SK-N-SH (cell line): ENCODE measurements at regions not wholly inside any gene's neighbourhood (a gene's known extent, or its start where the extent isn't known, plus 50 kb on each side); places are given as distances from the start of the nearest gene placed in this dataset.

Source experiments
- CTCF ChIA-PET: fragments of 300-600, 350-600 bp; formaldehyde crosslinking; extraction: SDS; loops from one replicate; lab custom pipeline; 2021; lab: Yijun Ruan, JAX
- POLR2A ChIA-PET: fragments of 350-600 bp; sonication (Branson Sonifier 250); formaldehyde crosslinking; extraction: SDS; loops from one replicate; lab custom pipeline; 2020; ENCODE audit warnings: antibody characterized with exemption, inconsistent platforms; lab: Yijun Ruan, JAX
- DNase-seq: peaks from one replicate; pipeline ENCODE4 v3.0.0; 2012
- H2AFZ ChIP-seq: fragments of 200-600 bp; sonication (generic); 2 replicates; pipeline ENCODE4 v1.8.1; 2016; ENCODE audit warnings: antibody characterized with exemption, mild to moderate bottlenecking, low read depth
- H3F3A ChIP-seq: fragments of 200-600 bp; sonication (generic); replicated peaks from 2 replicates; pipeline ENCODE3; 2016; ENCODE audit warnings: antibody characterized with exemption, mild to moderate bottlenecking; ENCODE audit not compliant: insufficient read depth
- H3K27ac ChIP-seq, 2 experiments: fragments of 200-500 bp in 1 of 2; fragments of 200-600 bp in 1 of 2; sonication (Bioruptor generic) in 1 of 2; sonication (generic), shearing (Covaris generic) in 1 of 2; 2 replicates each; pipeline versions ENCODE4 v1.5.1 to v1.6.1; 2014 to 2016; ENCODE audit warnings: low read depth in 2 of 2, inconsistent platforms in 1 of 2, low read length in 1 of 2, mild to moderate bottlenecking in 1 of 2, mixed read lengths in 1 of 2
- H3K27me3 ChIP-seq: fragments of 200-600 bp; sonication (generic), shearing (Covaris generic); 2 replicates; pipeline ENCODE4 v1.6.1; 2016; ENCODE audit warnings: mixed run types; ENCODE audit not compliant: insufficient read depth
- H3K36me3 ChIP-seq, 2 experiments: fragments of 200-500 bp in 1 of 2; fragments of 200-600 bp in 1 of 2; sonication (Bioruptor generic) in 1 of 2; sonication (generic) in 1 of 2; replicated peaks in 1 of 2; 2 replicates each; pipeline versions ENCODE3 to v1.5.1; 2014 to 2016; ENCODE audit warnings: low read length in 1 of 2, mild to moderate bottlenecking in 1 of 2; ENCODE audit not compliant: insufficient read depth in 2 of 2, control insufficient read depth in 1 of 2
- H3K4me1 ChIP-seq, 2 experiments: fragments of 200-500 bp in 1 of 2; fragments of 200-600 bp in 1 of 2; sonication (Bioruptor generic) in 1 of 2; sonication (generic), shearing (Covaris generic) in 1 of 2; 2 replicates each; pipeline versions ENCODE4 v1.5.1 to v1.6.1; 2014 to 2016; ENCODE audit warnings: low read depth in 1 of 2, low read length in 1 of 2, mixed run types in 1 of 2; ENCODE audit not compliant: insufficient read depth in 2 of 2, control insufficient read depth in 1 of 2
- H3K4me2 ChIP-seq: fragments of 200-600 bp; sonication (generic), shearing (Covaris generic); 2 replicates; pipeline ENCODE4 v1.6.1; 2017; ENCODE audit warnings: mixed run types
- H3K4me3 ChIP-seq, 2 experiments: fragments of 200-500 bp in 1 of 2; fragments of 200-600 bp in 1 of 2; sonication (Bioruptor generic) in 1 of 2; sonication (generic), shearing (Covaris generic) in 1 of 2; 2 replicates each; pipeline versions ENCODE4 v1.5.1 to v1.8.1; 2014 to 2016; ENCODE audit warnings: low read depth in 2 of 2, inconsistent platforms in 1 of 2, low read length in 1 of 2, mild to moderate bottlenecking in 1 of 2, mixed read lengths in 1 of 2, moderate library complexity in 1 of 2
- H3K79me2 ChIP-seq: fragments of 200-600 bp; sonication (generic); 2 replicates; pipeline ENCODE4 v1.8.1; 2017; ENCODE audit warnings: mild to moderate bottlenecking; ENCODE audit not compliant: insufficient read depth
- H3K9ac ChIP-seq: fragments of 200-600 bp; sonication (generic); 2 replicates; pipeline ENCODE4 v1.6.1; 2017; ENCODE audit warnings: mixed run types
- H3K9me2 ChIP-seq: fragments of 200-600 bp; sonication (generic); 2 replicates; pipeline ENCODE4 v1.6.1; 2017; ENCODE audit warnings: mixed run types
- H3K9me3 ChIP-seq: fragments of 200-600 bp; sonication (generic); 2 replicates; pipeline ENCODE4 v1.6.1; 2017; ENCODE audit warnings: mixed run types, mild to moderate bottlenecking, moderate library complexity
- H4K20me1 ChIP-seq: fragments of 200-600 bp; sonication (generic); 2 replicates; pipeline ENCODE4 v1.6.1; 2017; ENCODE audit warnings: mild to moderate bottlenecking, mixed run types; ENCODE audit not compliant: insufficient read depth
- CHD2 ChIP-seq: fragments of 150-350 bp; IDR thresholded peaks from 2 replicates; pipeline ENCODE4 v1.6.1; 2018; ENCODE audit warnings: low read length; ENCODE audit not compliant: partially characterized antibody
- EZH2phosphoT487 ChIP-seq: fragments of 200-600 bp; sonication (generic); IDR thresholded peaks from 2 replicates; pipeline ENCODE4 v1.6.1; 2017; ENCODE audit warnings: low read depth, mixed run types, mild to moderate bottlenecking, antibody characterized with exemption, moderate library complexity, borderline replicate concordance
- FOSL2 ChIP-seq: IDR thresholded peaks from 2 replicates; pipeline ENCODE4 v1.4.0; 2012; ENCODE audit warnings: low read depth, mild to moderate bottlenecking, moderate library complexity, borderline replicate concordance
- FOXJ3 ChIP-seq: sonication (generic); formaldehyde crosslinking; IDR thresholded peaks from 2 replicates; pipeline ENCODE4 v1.5.1; 2020; ENCODE audit warnings: mild to moderate bottlenecking, missing genetic modification reagents
- FOXM1 ChIP-seq: IDR thresholded peaks from 2 replicates; pipeline ENCODE4 v1.4.0; 2012; ENCODE audit warnings: low read depth, mild to moderate bottlenecking
- GATA2 ChIP-seq: sonication (generic); formaldehyde crosslinking; IDR thresholded peaks from 2 replicates; pipeline ENCODE4 v1.5.0; 2020; ENCODE audit warnings: mild to moderate bottlenecking, missing genetic modification reagents
- MAX ChIP-seq: IDR thresholded peaks from 2 replicates; pipeline ENCODE4 v1.4.0; 2012; ENCODE audit warnings: low read depth
- MEF2A ChIP-seq: IDR thresholded peaks from 2 replicates; pipeline ENCODE4 v1.4.0; 2012; ENCODE audit warnings: low read depth, borderline replicate concordance
- MXI1 ChIP-seq: IDR thresholded peaks from 2 replicates; pipeline ENCODE4 v1.6.1; 2012; ENCODE audit warnings: mild to moderate bottlenecking, low read depth, low read length, improper control_type of control experiment
- NFIC ChIP-seq: IDR thresholded peaks from 2 replicates; pipeline ENCODE4 v1.4.0; 2012; ENCODE audit warnings: borderline replicate concordance
- NRF1 ChIP-seq: IDR thresholded peaks from 2 replicates; pipeline ENCODE4 v1.6.1; 2012; ENCODE audit warnings: low read depth, mild to moderate bottlenecking, low read length
- RAD21 ChIP-seq: IDR thresholded peaks from 2 replicates; pipeline ENCODE4 v1.6.1; 2012; ENCODE audit warnings: mild to moderate bottlenecking, low read length
- RFX5 ChIP-seq: IDR thresholded peaks from 2 replicates; pipeline ENCODE4 v1.6.1; 2012; ENCODE audit warnings: mild to moderate bottlenecking, improper control_type of control experiment, low read length
- RXRA ChIP-seq: IDR thresholded peaks from 2 replicates; pipeline ENCODE4 v1.4.0; 2012; ENCODE audit warnings: low read depth, mild to moderate bottlenecking, borderline replicate concordance
- SMC3 ChIP-seq: IDR thresholded peaks from 2 replicates; pipeline ENCODE4 v1.6.1; 2012; ENCODE audit warnings: low read depth, low read length, improper control_type of control experiment
- TAF1 ChIP-seq: IDR thresholded peaks from 2 replicates; pipeline ENCODE4 v1.6.1; 2012; ENCODE audit warnings: low read depth, mild to moderate bottlenecking, low read length, moderate library complexity, borderline replicate concordance
- TEAD4 ChIP-seq: IDR thresholded peaks from 2 replicates; pipeline ENCODE4 v1.4.0; 2012; ENCODE audit warnings: mild to moderate bottlenecking, borderline replicate concordance; ENCODE audit not compliant: insufficient read depth
- USF2 ChIP-seq: fragments of 150-350 bp; IDR thresholded peaks from 2 replicates; pipeline ENCODE4 v1.6.1; 2017; ENCODE audit warnings: antibody characterized with exemption, low read length, low read depth, borderline replicate concordance
- WGBS: methylation state at CpG from one replicate; pipeline ENCODE4 v1.1.6; 2017; ENCODE audit warnings: low lambda C conversion rate; 5-methylcytosine and 5-hydroxymethylcytosine counted together

- no peak for TF ChIP-seq GATA2 (CRISPR knock-in tag)
- no peak for TF ChIP-seq CHD2
- TF ChIP-seq MEF2A, result no peak
- TF ChIP-seq EZH2phosphoT487, result no peak
- no peak for TF ChIP-seq MXI1
- TF ChIP-seq FOSL2, result no peak
These were observed 211.0 kb downstream of the MBD2 start (continued) for GRCh38 chr18:54013452-54013851.

GRCh38 chr18:54004828-54005227 is 219.6 kb downstream of the MBD2 start:
- Histone ChIP-seq H3K27ac (no peak overlapping the region), H4K20me1 (no peaks in the 10 kb centered on the region), H3K4me2 (no peak overlapping the region), H3K9ac (no peak overlapping the region), H3K4me3 (no peak overlapping the region), H3F3A (no peaks in the 10 kb centered on the region), H3K9me2 (no peaks in the 10 kb centered on the region), H2AFZ (no peak overlapping the region), H3K4me1 (no peaks in the 10 kb centered on the region), H3K36me3 (no peaks in the 10 kb centered on the region), H3K9me3 (no peaks in the 10 kb centered on the region), H3K79me2 (no peaks in the 10 kb centered on the region), H3K27me3 (no peaks in the 10 kb centered on the region)
- 8% methylated on average over 2 of the region's 4 CpGs for WGBS
- DNase-seq, result no peak
- CTCF ChIA-PET, result interaction anchor here (1.4 to 1.5 kb wide), 2 partner anchors 9 to 25 kb away, joined by 3 to 4 read pairs; no protein-coding TSS in a partner anchor
- POLR2A ChIA-PET, result no interaction called here
- TF ChIP-seq FOXM1 (no peak), RFX5 (no peak), MAX (no peak), RAD21 (no peak), GATA2 (CRISPR knock-in tag) (no peak), RXRA (no peak), USF2 (no peak), NFIC (no peak), NRF1 (no peak), EZH2phosphoT487 (no peak), TEAD4 (no peak), FOXJ3 (CRISPR knock-in tag) (no peak), MXI1 (no peak), TAF1 (no peak), FOSL2 (no peak), SMC3 (no peak)
